Coronary artery (tissue), 2 donors: ENCODE measurements at regions not wholly inside any gene's neighbourhood (a gene's known extent, or its start where the extent isn't known, plus 50 kb on each side); places are given as distances from the start of the nearest gene placed in this dataset.
"Not testable (repeated sequence)": the region's sequence is repeated elsewhere in the genome, so short reads cannot be mapped to it uniquely, and the experiment has no call there.

Experiments
- DNase-seq: peaks from one replicate; pipeline ENCODE4 v3.0.0-alpha.2; 2017; ENCODE audit warnings: low spot score
- H3K27ac ChIP-seq, 2 donors: fragments of 200-600 bp; sonication (generic); one replicate each; pipeline ENCODE4 v1.5.1; 2016 to 2019
- H3K4me3 ChIP-seq: fragments of 200-600 bp; sonication (generic); 2 replicates; pipeline ENCODE4 v1.5.1; 2016; ENCODE audit warnings: mild to moderate bottlenecking, moderate library complexity
- TF ChIP-seq, protein P1 (sequence below): fragments of 200-600 bp; sonication (generic); IDR thresholded peaks from one replicate; pipeline ENCODE4 v1.5.1; 2019; ENCODE audit warnings: antibody characterized with exemption

GRCh38 chr12:20109676-20110075 lies 258.7 kb upstream of the PDE3A start:
- peak overlapping the region in 1 of 2 donors; percentile 72 for H3K27ac ChIP-seq
- no peak overlapping the region for H3K4me3 ChIP-seq
- TF ChIP-seq, protein P1, sequence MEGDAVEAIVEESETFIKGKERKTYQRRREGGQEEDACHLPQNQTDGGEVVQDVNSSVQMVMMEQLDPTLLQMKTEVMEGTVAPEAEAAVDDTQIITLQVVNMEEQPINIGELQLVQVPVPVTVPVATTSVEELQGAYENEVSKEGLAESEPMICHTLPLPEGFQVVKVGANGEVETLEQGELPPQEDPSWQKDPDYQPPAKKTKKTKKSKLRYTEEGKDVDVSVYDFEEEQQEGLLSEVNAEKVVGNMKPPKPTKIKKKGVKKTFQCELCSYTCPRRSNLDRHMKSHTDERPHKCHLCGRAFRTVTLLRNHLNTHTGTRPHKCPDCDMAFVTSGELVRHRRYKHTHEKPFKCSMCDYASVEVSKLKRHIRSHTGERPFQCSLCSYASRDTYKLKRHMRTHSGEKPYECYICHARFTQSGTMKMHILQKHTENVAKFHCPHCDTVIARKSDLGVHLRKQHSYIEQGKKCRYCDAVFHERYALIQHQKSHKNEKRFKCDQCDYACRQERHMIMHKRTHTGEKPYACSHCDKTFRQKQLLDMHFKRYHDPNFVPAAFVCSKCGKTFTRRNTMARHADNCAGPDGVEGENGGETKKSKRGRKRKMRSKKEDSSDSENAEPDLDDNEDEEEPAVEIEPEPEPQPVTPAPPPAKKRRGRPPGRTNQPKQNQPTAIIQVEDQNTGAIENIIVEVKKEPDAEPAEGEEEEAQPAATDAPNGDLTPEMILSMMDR = no peak
- DNase-seq = no peak

GRCh38 chr12:20115371-20115770 lies 253.0 kb upstream of the PDE3A start:
- not testable (repeated sequence) for DNase-seq, H3K27ac ChIP-seq, H3K4me3 ChIP-seq

DNA sequence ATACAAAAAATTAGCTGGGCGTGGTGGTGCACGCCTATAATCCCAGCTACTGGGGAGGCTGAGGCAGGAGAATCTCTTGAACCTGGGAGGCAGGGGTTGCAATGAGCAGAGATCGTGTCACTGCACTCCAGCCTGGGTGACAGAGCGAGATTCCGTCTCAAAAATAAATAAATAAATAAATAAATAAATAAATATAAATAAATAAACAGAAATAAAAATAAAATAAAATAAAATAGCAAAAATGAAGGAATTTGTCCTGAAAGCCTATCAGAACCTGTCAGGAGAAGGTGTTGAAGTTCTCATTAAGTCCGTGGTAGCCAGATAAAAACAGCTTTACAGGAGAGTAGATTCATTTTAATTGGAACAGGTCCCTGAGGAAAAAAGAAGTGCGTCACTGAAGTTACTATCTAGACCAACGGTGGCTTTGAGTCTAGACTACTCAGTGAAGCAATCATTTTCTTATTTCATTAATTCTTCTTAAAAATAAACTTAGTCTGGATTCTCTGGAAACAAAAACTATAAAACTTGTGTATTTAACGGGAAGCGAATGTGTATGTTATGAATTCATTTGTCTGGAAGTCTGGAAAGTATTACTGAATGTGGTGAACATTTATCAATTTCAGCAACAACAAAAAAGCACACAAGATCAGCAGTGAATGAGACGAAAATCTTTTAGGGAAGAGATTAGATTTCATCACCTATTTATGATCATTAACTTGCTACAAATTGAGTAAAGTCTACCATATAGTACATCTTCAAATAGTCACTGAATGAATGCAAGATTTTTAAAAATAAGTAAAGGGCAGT lies 248.5 kb upstream of the PDE3A start:
- no peak for DNase-seq
- H3K27ac ChIP-seq = no peak overlapping the region
- no peak overlapping the region for H3K4me3 ChIP-seq
- TF ChIP-seq, protein P1 = no peak

GRCh38 chr12:20120403-20120725 lies 248.0 kb upstream of the PDE3A start:
- TF ChIP-seq, protein P1 = no peak
- Histone ChIP-seq H3K27ac (no peak overlapping the region), H3K4me3 (no peak overlapping the region)
- DNase-seq = no peak

- H3K27ac ChIP-seq = no peak overlapping the region
- TF ChIP-seq, protein P1 = no peak
- no peak overlapping the region for H3K4me3 ChIP-seq
- no peak for DNase-seq
Measured at GRCh38 chr12:20122274-20122673, 246.1 kb upstream of the PDE3A start.

GRCh38 chr12:20123465-20123864 lies 244.9 kb upstream of the PDE3A start:
- Histone ChIP-seq H3K27ac (no peak overlapping the region), H3K4me3 (no peak overlapping the region)
- TF ChIP-seq, protein P1 = no peak
- DNase-seq = no peak

- Histone ChIP-seq H3K27ac (no peak overlapping the region), H3K4me3 (no peak overlapping the region)
- no peak for DNase-seq
- TF ChIP-seq, protein P1 = no peak
Measured at GRCh38 chr12:20125276-20125798, 243.0 kb upstream of the PDE3A start.
